Medulla oblongata (tissue), 1 donor: ENCODE measurements at regions not wholly inside any gene's neighbourhood (a gene's known extent, or its start where the extent isn't known, plus 50 kb on each side); places are given as distances from the start of the nearest gene placed in this dataset.

Experiments
- DNase-seq: peaks from one replicate; pipeline ENCODE4 v3.0.0-alpha.2; 2015; ENCODE audit errors: extremely low spot score

DNA sequence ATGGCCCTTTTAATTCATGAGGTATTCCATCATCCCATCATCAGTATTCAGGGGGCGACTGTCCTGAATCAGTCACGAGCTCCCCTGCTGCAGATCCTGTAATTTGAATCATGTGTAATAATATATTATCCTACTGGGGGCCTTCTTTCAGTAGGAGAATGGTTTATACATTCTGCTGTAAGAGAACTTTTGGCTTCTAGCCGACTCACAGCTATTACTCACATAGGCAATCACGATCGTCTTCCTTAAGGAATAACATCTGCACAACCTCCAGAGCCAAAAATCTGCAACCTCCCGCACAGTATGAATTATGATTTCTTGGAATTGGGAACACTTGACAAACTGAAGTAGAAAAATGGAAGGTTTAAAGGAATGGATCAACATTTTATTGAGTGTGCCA is 343.0 kb downstream of the USP25 start:
- DNase-seq: no peak

DNA sequence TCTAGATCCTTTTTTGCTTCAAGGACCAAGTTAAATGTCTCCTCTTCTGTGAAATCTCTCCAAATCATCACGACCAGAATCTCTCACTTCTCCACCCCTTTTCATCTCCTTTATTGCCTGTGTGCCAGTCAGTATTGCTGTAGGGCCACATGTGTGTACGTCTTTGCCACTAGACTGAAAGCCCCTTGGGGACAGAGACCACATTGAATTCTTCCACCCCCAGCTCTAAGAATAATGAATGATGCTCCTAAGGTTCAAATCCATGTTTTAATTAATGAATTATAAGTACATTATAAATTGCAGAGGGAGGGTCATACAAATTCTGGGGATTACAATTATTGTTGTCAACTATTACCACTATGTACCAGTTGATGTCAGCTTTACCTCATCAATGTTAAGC is 343.8 kb downstream of the USP25 start:
- DNase-seq: peak; percentile 66

DNA sequence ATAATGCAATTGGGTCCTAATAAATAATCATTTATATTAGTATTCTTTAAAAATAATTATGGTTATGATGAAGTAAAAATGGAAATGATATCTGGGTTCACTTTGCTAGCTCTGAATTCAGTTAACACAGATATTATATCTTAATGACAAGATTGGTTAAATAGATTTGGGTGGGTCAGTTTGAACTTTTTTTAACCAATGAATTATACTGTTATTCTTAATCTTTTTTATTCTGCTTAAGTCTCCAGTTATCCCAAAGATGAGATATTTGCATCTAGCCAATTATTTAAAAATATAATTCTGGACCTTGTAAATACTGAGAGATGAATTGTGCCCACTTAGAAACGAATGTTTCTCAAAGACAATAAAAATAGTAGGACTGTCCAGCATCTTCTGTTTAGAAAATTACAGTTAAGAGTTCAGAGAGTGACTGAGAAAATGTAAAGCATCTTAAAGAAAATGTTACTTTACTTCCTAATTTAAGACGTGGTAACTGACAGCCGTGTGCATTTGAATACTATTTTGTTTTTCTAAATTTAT is 345.2 kb downstream of the USP25 start:
- peak; percentile 51 for DNase-seq

DNA sequence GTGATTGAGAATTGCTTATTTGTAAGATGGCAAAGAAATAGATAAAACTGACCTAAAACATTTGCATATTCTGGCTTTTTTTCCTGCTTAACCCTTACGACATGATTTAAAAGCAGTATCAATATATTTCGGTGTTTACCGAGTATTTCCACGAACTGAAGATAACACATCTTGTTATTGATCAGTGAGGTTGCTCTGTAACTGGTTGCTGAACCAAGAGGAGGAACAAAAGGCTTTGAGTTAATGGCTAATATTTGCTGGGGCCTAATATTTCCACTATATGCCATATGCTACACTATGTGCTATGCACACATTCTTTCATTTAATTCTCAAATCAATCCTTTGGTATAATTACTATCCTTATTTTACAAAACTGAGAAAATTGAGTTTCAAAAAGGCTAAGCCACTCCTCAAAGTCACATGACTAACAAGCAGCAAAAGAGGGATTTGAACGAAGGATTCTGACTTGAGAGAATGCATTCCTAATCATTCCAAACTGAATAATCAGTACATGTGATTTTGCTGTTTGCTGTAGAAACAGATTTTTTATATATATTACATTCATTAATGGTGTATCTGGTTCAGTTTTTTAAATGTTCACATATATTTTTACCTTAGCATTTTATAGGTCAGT is 346.0 kb downstream of the USP25 start:
- DNase-seq: peak; percentile 63

DNA sequence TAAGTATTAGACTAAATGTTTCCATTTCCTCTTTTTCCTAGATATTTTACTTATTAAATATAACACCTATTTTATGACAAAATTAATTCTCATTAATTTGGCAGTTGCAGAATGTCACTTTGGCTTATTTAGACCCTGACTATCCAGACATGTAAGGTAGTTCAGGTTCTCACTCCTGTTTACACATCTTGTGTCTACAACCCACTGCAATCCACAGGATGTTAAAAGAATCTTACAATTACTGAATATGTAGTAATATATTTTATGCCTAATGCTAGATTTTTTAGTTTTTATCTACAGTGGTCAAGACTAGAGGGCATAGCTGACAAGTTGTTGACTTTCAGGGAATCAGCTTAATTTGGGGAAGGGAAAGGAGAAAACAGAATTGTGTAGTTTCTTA is 346.7 kb downstream of the USP25 start:
- DNase-seq: peak; percentile 48

DNA sequence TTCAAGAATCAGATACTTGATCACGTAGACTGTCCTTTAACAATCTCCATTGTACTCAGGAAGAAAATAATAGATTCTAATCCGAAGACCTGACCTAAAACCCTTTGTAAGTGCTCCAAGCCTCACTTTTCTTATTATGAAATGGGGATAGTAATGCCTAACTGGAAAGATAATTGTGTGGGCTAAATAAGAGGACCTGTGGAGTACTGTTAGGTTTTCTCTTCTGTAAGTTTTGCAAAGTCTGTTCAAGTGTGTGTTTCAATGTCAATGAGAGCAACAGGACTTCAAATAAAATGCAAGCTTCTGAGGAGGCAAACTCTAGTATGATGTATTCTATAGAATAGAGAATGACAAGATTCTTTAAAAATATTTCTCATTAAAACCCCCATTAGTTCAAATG is 348.6 kb downstream of the USP25 start:
- DNase-seq: peak; percentile 61

DNA sequence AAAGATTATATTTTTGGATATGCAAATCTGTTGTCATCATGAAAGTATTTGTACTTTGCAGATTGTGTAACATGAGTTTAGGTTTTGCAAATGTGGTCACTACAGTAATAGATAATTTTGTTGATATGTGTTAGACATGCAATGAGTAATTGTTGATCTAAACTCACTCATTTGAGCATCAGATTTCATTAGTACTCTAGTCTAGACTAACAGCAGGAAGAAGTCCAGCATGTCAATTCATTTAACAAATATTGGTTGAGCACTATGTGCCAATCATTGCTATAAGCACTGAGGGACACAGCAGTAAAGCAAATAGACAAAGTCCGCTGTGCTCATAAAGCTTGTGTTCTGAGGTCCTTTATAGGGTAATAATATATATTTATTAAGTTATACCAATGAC is 350.0 kb downstream of the USP25 start:
- peak; percentile 47 for DNase-seq

DNA sequence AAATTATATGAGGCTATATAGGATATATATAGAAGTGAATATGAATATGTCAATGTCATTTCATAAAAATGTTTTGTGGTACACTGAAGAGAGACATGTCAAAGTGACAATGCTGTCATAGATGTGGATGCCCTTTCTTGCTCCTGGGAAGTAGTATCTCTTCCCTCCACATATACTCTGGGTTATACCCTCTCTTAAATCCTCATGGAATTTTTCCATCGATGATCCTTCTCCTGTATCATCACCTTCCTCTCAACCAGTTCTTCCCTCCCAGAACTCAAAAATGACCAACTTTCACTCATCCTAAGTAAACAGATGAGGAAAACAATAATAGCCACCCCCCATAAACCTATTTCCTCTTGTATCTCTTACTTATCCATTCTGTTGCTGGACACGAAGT is 351.5 kb downstream of the USP25 start:
- DNase-seq: peak; percentile 48

DNA sequence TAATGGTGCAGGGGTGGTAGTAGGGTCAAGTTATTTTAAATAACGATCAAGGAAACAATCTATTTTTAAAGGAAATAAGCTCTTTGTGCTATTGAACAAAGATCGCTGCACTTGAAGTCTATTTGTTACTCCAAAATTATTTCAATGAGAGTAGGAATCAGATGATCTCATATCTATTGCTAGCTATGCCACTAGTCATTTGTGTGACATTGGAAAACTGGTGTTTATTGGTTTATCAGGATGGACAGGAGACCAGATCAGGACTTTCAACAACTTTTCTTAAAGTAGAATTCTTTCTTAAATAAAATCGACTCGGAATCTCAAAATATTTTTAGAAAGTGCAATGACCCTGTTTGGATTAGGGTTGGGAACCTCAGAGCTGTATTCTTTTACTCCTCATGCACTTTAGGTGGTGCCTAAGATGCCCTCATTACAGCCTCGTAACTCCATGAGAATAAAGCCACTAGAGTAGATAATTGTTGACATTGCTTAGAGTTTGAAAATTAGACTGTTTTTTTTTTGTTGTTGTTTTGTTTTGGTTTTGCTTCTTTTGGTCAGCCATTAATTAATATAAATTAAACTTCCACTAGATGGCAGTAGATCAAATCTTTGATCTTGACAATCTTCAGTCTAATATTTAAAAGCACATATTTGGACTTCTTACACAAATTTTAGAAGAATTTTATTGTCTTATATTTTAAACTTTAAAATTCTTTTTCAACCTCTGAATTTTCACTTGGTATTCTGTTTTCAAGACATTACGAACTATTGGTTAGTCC is 352.4 kb downstream of the USP25 start:
- DNase-seq: peak; percentile 78

DNA sequence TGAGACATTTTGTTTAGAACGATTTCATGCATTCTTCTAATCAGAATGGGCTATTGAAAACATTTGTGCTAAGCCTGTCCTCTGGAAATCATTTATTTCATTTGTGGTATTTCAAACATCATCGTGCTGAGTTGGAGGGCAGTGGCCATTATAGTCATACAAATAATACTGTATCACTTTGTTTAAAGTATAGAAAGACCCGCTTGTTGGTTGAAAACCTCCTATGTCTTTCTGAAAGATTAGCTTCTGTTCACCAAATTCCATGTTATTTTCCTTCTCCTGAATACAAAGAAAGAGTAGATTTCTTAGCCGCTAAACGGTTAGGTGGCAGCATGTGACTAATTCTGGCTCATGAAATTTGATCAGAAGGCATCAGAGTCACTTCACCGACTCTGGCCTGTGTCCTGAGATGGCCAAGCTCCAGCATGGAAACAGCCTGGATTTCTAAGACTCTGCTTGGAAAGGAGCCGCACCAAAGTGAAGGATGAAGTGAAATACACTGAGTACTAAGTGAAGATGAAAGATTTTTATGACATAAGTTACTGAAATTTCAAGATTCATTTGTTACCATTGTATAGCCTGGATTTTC is 355.1 kb downstream of the USP25 start:
- DNase-seq: peak; percentile 91

DNA sequence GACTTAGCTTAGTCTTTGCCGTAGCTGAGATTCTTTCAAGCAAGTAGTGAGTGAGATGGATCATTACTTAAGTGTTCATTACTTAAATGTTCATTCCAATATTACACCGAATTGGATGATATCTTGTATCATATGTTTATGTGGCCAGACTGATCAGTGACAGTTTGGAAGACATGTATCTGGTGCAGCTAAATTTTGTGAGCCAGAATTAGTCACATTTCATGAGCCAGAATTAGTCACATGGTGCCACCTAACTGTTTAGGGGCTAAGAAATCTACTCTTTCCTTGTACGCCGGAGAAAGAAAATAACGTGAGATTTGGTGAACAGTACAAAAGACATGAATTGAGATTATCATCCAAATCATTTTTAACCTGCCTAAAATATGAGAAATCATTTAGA is 355.6 kb downstream of the USP25 start:
- DNase-seq: peak; percentile 71

DNA sequence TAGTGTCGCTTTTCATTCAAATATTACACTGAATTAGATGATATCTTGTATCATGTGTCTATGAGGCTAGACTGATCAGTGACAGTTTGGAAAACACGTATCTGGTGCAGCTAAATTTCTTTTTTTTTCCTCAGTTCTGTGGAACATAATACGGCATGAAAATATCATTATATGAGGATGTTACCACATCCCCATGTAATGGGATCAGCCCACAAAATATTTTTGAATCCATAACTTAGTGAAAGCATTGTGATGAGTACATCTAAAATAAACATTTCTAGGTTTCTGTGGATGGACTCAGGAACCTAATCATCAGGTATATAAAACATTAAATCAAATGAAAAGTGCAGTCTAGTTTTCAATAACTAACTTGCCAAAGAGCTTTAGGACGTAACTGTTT is 356.3 kb downstream of the USP25 start:
- DNase-seq: peak; percentile 47

DNA sequence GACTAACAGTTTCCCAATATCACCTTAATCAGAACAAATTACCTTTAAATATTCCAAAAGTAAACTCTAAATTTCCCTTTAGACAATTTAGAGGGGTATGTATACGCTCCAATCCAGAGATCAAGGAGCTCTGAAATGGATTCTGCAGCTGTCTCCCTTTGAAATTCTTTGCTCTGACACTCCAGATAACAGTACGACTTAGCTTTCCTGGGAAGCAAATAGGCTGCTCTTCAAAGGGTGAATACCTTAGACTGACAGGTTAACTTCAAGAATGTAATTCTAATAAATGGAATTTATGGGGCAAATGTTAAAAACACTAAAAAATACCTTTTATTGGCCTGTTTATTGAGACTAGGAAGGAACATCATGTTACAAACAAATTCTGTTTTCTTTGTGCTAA is 357.2 kb downstream of the USP25 start:
- peak; percentile 68 for DNase-seq

DNA sequence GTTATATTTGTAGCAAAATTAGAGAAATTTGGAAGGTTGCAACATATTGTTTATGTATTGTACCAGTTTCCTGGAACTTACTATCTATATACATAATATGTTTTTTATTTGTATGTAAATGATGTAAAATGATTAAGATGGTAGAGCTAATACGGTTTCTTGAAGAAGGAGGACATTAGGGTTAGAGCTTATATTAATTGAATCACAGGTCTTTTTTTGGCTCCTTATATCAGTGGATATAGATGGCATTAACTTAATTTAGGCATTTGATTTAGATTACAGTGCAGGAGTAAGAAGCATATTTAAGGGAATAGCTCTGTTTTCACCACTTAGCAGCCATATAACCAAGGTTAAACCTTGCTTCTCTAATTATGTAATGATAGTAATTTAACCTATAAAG is 357.7 kb downstream of the USP25 start:
- no peak for DNase-seq

DNA sequence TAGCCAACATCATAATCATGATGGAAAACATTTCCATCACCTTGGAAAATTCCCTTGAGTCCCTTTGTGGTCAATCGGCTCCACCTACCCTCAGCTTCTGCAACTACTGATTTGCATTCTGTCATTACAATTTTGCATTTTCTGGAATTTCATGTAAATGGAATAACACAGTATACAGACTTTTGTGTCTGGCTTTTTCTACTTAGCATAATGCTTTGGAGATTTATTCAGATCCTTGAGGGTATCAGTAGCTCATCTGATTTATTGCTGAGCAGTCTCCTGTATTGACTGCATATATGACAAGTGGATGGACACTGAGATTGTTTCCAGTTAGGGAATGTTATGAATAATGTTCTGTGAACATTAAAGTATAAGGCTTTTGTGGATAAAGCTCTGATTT is 358.3 kb downstream of the USP25 start:
- DNase-seq: peak; percentile 30

DNA sequence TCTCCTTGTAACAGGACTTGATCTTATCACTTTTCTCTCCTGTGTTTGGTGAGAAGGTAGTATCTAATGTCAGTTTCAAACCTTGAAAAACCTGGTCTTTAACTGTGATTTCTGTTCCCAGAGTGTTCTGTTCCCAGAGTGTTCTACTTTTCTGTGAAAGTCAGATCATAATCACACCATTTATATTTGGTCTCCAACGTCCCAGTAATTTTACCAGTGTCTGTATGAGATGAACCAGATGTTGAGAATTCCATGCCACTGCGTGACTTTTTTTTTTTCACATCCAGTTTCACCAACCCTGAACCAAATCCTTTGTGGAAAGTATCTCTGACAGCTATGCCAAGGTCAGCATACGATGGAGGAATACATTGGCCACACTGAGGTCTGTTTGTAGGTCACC is 365.2 kb downstream of the USP25 start:
- DNase-seq: no peak

DNA sequence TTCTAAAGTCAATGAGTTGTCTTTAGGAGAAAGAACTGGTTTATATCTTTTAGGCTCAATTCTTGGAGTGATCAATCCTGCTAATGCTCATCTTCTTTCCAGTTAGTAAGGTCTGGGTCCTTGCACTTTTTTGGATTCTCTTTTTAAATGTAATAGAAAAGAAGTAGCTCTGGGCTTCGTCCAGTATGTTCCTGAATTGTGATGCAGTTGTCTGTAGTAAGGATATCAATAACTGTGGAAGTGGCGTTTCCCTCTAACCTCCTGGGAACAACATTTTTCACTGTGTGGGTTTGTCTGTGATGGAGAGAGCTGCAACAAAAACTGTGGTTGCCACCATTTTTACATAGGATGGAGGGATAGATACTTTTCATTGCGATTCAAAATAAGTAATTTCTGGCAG is 367.2 kb downstream of the USP25 start:
- no peak for DNase-seq

DNA sequence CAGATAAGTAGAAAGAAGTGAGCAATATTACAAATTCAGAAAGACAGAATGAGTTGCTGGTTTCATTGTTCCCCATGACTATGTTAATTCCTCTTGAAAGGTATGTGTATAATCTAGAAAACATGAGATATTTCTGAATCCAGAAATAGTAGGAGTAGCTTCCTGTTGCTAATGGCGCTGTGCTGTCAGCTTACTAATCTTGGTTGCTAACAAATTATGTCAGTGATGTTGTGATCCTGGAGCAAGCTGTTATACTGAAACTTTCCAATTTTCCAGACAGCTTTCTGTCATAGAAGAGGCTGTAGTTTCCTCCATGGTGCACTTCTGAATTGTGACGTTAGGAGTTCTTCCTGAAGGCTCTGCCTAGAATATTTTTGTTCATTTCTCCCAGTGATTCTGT is 372.3 kb downstream of the USP25 start:
- no peak for DNase-seq

DNA sequence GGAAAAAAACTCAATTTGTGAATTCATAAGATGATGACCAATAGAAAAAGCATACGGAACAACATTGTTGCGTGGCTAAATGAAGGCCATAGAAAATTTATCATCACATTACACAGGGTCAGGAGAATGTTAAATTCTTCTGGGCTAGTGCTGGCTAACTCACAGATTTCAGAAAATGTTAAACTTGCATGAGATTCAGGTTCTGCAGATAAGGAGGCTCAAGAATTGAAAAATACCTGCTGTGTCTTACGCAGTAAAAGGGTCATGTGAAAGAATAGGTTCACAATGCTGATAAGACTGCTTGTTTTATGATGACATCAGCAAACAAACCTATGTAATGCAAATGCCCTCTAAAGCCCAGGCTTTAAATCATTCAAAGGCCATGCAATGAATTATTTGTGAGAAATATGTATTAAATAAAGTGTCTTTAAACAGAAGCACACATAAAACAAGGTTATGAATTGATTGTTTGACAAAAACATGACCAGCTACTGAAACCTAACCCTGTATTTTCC is 378.8 kb downstream of the USP25 start:
- no peak for DNase-seq

DNA sequence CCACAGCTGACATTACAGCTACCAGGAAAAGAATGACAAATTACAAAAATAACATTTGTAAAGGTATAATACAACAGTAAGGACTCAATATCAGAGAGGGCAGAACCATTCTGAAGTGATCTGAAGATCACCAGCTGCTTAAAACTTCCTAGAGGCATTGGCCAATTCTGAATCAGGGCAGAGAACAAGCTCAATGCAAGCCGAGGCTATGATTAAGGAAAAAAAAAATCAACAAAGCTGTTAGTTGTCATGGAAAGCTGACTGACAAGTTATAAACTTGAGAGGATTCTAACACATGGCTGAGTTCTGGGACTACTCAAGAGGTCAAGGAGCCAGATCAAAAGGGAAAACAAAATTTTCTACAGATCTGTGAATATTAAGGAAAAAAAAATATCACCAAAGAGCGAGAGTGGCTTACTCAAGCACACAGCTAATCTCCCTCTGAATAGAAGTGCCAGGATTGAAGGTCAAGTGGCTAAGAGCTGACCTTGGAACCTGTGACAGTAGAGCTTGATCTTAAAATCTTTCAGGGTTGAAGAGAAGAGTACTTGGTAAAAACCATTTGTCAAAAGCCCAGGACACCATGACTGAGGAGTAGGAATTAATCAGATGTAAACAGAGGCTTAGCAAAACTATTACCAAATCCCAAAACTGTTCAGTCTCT is 383.4 kb downstream of the USP25 start:
- no peak for DNase-seq

DNA sequence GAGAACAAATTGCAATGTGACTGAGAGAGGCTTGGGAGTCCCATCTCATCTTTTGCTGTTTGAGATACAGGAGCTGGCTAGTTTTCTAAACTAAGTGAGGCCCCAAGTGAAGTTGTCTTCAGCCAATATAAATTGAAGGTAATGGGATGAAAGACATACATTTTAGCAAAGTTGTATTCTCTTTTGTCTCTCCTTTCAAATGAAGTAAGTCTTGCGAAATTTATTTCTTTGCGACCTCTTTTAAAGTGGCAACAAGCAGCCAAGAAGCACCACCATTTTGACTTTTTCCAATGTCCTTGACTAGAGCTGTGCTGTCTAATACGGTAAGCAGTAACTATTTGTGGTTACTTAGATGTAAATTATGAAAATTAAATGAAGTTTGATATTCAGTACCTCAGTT is 385.7 kb downstream of the USP25 start:
- no peak for DNase-seq

DNA sequence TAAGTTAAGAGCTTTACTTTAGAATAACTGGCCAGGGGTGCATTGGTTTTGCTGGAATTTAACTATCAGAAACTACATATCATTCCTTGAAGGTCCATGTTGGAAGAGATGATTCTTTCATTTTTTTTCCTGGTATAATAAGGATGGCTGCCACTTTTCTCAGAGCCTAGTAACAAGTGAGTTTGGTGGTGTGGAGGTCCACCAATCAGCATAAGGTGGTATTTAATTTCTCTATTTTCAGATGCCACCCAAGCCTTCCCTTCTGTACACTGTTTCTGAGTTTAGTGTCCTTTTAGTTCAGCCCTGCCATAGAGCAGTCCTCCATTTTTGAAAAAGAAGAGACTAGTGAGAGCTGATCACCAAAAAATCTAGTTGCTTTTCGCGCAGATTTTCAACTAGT is 386.3 kb downstream of the USP25 start:
- no peak for DNase-seq
